ENCODE measurements at regions not wholly inside any gene's neighbourhood (a gene's known extent, or its start where the extent isn't known, plus 50 kb on each side); places are given as distances from the start of the nearest gene placed in this dataset.

DNA sequence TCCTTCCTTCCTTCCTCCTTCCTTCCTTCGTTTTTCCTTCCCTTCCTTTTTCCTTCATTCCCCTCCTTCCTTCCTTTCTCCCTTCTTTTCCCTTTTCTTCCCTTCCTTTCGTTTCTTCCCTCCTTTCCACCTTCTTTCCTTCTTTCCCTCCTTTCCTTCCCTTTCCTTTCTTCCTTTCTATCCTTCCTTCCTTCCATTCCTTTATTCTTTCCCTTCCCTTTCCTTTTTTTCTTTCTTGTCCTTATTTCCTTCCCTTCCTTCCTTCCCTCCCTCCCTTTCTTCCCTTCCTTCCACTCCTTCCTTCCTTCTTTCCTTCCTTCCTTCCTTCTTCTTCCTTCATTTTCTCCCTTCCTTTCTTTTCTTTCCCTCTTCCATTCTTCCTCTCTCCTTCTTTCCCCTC, 394.6 kb downstream of the GABRB3 start:
- CTCF ChIA-PET: no interaction called here
- POLR2A ChIA-PET: no interaction called here

GRCh38 chr15:26376243-26376642, 396.6 kb downstream of the GABRB3 start:
- ChIA-PET POLR2A (interaction anchor here (0.6 kb wide), 1 partner anchor 1420 kb away, joined by 3 read pairs; no protein-coding TSS in a partner anchor), CTCF (no interaction called here)

- CTCF ChIA-PET: no interaction called here
- POLR2A ChIA-PET: no interaction called here
Observed at GRCh38 chr15:26374806-26375205, 398.1 kb downstream of the GABRB3 start.

GRCh38 chr15:26372706-26373105, 400.2 kb downstream of the GABRB3 start:
- POLR2A ChIA-PET: no interaction called here
- CTCF ChIA-PET: no interaction called here

- CTCF ChIA-PET: no interaction called here
Observed at GRCh38 chr15:26365077-26365476, 407.8 kb downstream of the GABRB3 start.

DNA sequence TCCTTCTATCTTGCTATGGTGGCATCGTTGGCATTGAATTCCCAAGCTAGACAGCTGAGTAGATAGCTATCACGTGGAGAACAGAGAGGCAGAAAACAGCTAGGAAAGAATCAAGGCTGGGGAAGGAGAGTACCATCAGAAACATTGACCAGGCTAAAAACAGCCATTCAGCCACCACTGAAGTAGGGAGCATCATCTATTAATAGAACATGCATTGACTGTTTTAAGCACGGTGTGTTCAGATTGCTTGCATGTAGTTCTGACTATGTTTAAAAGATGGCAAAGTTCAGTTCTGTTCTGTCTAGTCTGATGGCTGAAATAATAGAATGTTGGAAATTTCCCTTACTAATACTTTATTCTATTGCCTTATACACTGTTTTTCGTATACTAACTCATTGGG, 413.0 kb downstream of the GABRB3 start:
- ChIA-PET CTCF (no interaction called here), POLR2A (no interaction called here)

More at GRCh38 chr15:26365077-26365476, 407.8 kb downstream of the GABRB3 start:
- POLR2A ChIA-PET: interaction anchor here (0.6 kb wide), 1 partner anchor 823 kb away, joined by 9 read pairs; no protein-coding TSS in a partner anchor

- POLR2A ChIA-PET: no interaction called here
- CTCF ChIA-PET: no interaction called here
Observed at GRCh38 chr15:26358708-26359107, 414.2 kb downstream of the GABRB3 start.

DNA sequence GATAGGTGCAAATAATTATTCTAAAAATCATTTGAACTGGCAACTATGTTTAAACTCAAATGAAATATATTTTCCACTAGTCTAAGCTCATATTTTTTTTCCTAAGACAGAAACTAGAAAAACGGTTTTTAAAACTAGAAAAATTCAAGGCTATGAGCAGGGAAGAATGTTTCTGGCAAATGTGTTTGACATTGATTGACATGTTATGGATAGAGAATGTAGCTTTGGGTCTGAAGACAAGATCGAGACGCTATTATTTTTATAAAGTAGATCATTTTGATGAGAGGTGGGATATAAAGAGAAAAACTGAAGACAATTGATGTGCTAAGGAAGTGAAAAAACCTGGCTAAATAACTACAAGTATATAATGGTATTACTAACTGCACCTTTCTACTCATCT, 415.2 kb downstream of the GABRB3 start:
- CTCF ChIA-PET: no interaction called here

DNA sequence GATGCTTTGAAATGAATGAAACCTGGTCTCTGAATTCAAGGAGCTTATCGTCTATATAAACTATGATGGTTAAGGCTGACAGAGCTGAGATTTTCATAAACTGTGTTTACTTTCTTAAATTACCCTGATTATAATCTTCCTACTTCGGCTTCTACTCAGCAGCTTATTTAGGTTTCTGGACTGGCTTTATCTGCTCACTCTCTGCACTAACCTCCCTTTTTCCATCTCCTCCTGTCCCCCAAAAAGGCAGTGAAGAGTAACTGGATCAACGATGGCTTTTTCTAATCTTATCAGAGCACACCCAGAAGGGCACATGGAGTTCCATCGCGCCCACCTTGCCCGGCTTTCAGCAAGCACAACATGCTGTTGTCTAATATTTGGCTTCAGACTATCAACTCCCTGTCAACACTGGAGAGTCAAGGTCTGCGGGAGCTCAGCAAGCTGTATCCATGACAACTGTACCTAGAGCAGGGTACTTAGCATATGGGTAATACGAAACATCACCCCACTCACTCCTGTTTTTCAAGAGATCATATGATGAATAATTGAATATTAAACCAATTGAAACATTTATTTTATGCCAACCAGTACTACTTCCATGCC, 417.3 kb downstream of the GABRB3 start:
- POLR2A ChIA-PET: no interaction called here
- CTCF ChIA-PET: no interaction called here

More for the DNA sequence above, 415.2 kb downstream of the GABRB3 start:
- POLR2A ChIA-PET: no interaction called here

DNA sequence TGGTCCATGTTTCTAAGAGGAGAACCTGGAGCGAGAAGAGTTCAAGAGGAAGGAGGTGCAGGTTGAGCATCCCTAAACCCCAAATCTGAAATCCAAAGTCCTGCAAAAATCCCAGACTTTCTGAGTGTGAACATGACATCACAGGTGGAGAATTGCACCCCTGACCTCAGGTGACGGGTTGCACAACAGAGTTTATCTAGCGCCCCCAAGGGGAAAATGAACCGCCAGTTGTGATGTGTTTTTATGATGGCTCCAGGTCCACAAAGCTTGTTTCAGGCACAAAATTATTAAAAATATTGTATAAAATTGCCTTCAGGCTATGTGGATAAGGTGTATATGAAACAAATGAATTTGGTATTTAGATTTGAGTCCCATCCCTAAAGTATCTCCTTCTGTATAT, 420.0 kb downstream of the GABRB3 start:
- CTCF ChIA-PET: no interaction called here
- POLR2A ChIA-PET: no interaction called here

GRCh38 chr15:26352406-26352805, 420.5 kb downstream of the GABRB3 start:
- POLR2A ChIA-PET: no interaction called here

DNA sequence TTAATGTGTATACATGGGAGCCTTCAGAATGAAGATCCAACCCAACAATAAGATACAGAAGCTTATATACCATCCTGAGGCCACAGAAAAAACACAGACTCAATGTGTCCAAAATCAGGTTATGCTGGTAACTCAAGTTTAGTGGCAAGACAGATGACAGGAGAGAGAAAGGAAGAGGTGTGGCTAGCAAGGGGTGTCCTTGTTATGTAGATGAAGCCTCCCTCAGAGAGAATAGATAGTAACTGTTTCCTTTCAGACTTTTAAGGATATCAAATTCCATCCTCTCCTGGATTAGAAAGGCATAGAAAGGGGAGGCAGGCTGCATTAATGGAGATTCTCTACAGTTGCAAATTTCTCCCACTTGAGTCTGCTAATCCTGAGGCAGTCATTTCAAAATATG, 447.4 kb downstream of the GABRB3 start:
- ChIA-PET POLR2A (no interaction called here), CTCF (no interaction called here)

More at GRCh38 chr15:26352406-26352805, 420.5 kb downstream of the GABRB3 start:
- CTCF ChIA-PET: no interaction called here

- ChIA-PET POLR2A (no interaction called here), CTCF (no interaction called here)
Observed at GRCh38 chr15:26323566-26323965, 449.3 kb downstream of the GABRB3 start.

GRCh38 chr15:26318689-26319088, 454.2 kb downstream of the GABRB3 start:
- ChIA-PET CTCF (no interaction called here), POLR2A (no interaction called here)

DNA sequence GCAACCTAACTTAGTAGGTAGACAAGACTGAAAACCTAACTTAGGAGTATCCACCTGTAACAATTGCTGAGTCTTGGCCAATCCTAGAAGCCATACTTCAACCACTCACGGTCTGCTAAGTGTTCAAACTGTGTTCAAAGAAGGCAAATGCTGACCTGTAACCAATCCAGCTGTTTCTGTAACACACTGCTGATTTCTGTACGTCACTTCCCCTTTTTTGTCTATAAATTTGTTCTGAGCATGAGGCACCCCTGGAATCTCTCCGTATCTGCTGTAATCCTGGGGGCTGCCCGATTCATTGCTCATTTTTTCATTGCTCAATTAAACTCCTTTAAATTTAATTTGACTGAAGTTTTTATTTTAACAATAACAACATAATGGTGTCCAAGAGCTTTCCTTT, 451.4 kb upstream of the ATP10A start:
- ChIA-PET CTCF (no interaction called here), POLR2A (no interaction called here)

GRCh38 chr15:26311710-26312236, 448.6 kb upstream of the ATP10A start:
- ChIA-PET POLR2A (no interaction called here), CTCF (no interaction called here)

DNA sequence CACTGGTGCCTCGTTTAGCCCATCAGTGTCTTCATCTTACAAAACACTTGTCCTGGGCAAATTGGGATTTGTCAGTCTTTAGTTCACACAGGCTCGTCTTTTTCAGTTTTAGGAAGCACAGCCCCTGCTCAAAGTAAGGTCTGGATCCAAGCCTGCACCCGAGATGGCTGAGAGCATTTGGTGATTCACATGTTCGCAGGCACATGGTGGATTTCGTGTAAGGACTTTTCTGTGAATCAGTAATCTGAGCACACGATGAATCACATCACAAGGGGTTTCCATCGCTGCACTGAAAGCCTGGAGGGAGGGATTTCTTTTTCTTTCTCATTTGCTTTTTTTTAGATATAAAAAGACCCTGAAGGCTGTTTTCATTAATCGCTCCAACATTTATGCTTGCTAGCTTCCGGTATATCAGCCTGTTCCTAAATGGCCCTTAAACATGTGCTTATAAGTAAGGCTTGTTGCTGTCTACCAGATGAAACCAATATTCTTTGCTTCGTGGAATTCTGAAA, 435.6 kb upstream of the ATP10A start:
- POLR2A ChIA-PET: no interaction called here
- CTCF ChIA-PET: no interaction called here

GRCh38 chr15:26298010-26298658, 435.0 kb upstream of the ATP10A start:
- CTCF ChIA-PET: no interaction called here
- POLR2A ChIA-PET: no interaction called here

DNA sequence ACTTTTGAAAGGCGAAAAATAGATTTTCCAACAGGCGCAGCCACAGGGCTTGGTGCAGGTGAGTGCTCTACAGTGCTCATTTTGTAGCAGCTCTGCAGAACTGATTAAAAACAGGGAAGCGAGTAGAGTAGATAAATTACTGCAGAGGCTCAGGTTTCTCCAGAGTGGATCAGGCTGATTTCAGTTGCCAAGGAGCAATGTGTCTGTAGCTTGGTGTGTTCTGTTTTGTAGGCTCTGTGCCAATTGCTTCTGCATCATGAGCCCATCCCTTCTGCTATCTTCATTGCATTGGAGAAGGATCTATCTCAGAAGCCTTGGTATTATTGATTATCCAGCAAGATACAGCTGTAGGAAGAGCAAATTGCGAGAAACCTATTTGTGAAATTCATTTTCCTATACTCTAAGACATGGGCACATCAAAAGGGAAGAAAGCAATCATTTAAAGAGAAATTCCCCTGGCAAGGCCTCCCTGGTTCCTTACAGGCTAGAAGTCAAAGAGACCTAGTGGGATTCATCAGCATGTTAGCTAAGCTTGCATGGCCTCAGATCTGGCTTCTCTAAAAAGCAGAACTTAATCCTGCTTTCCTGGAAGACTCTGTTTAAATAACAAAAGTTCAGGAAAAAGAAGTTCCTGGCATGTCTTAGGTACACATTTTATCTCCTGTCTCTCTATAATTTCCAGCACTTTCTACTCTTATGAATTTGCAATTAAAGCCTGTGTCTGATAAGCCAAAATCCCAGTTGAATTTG, 432.4 kb upstream of the ATP10A start:
- POLR2A ChIA-PET: no interaction called here

GRCh38 chr15:26294059-26294689, 431.0 kb upstream of the ATP10A start:
- POLR2A ChIA-PET: no interaction called here
- CTCF ChIA-PET: no interaction called here

More for the DNA sequence above, 432.4 kb upstream of the ATP10A start:
- CTCF ChIA-PET: no interaction called here

DNA sequence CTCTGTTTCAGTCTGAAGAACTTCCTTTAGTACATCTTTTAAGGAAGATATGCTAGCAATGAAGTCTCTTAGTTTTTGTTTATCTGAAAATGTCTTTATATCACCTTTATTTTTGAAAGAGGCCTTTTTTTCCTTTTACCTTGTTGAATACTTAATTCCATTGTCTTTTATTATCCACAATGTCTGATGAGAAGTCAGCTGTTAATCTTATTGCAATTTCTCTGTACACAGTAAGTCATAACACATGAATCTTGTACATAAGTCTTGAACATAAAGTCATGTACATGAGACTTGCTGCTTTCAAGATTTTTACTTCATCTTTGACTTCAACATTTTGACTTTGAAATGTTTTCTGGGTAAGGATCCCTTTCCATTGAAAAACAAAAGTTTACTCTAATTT, 424.3 kb upstream of the ATP10A start:
- ChIA-PET CTCF (no interaction called here), POLR2A (no interaction called here)
